IMR-90 (cell line): ENCODE measurements at regions not wholly inside any gene's neighbourhood (a gene's known extent, or its start where the extent isn't known, plus 50 kb on each side); places are given as distances from the start of the nearest gene placed in this dataset.

Source experiments
- ATAC-seq: fragments of 200-7000 bp; cut with Tn5 transposase; 2 replicates; pipeline ENCODE4 v1.9.1; 2020; ENCODE audit warnings: low read depth, mild to moderate bottlenecking, moderate library complexity
- BruUV-seq: library from RNA; stranded (reverse); fragments of 400-500 nt; replicated peaks from 2 replicates; lab custom pipeline; 2021; lab: Mats Ljungman, UMichigan
- CTCF ChIA-PET: fragments of 300-600 bp; formaldehyde crosslinking; extraction: SDS; loops from one replicate; lab custom pipeline; 2021; ENCODE audit warnings: antibody characterized with exemption; lab: Yijun Ruan, JAX
- POLR2A ChIA-PET: fragments of 300-600 bp; sonication (Branson Sonifier 250); formaldehyde crosslinking; loops from one replicate; lab custom pipeline; 2022; ENCODE audit warnings: antibody characterized with exemption; ENCODE audit not compliant: unreplicated experiment; lab: Charles Lee
- DNase-seq: peaks from one replicate; pipeline ENCODE4 v3.0.0; 2013
- H2AFZ ChIP-seq: replicated peaks from 2 replicates; pipeline ENCODE3; 2013; ENCODE audit warnings: low read length, mild to moderate bottlenecking; ENCODE audit not compliant: poor library complexity
- H2AK5ac ChIP-seq: 2 replicates; pipeline ENCODE4 v1.6.1; 2013; ENCODE audit warnings: low read depth, low read length, inconsistent platforms
- H2AK9ac ChIP-seq: replicated peaks from 2 replicates; pipeline ENCODE3; 2013; ENCODE audit warnings: mild to moderate bottlenecking, low read depth, low read length, moderate library complexity; ENCODE audit not compliant: poor library complexity
- H2BK120ac ChIP-seq: 2 replicates; pipeline ENCODE4 v1.6.1; 2013; ENCODE audit warnings: low read depth, low read length, inconsistent platforms
- H2BK15ac ChIP-seq: 3 replicates; pipeline ENCODE4 v1.6.1; 2013; ENCODE audit warnings: low read depth, low read length, inconsistent platforms
- H2BK20ac ChIP-seq: 2 replicates; pipeline ENCODE4 v1.6.1; 2013; ENCODE audit warnings: low read depth, mild to moderate bottlenecking, inconsistent platforms, low read length, moderate library complexity
- H2BK5ac ChIP-seq: 2 replicates; pipeline ENCODE4 v1.6.1; 2013; ENCODE audit warnings: mild to moderate bottlenecking, low read depth, low read length, inconsistent platforms; ENCODE audit not compliant: poor library complexity, severe bottlenecking
- H3K14ac ChIP-seq: replicated peaks from 2 replicates; pipeline ENCODE4 v1.6.1; 2013; ENCODE audit warnings: low read depth, low read length, inconsistent platforms
- H3K18ac ChIP-seq: 2 replicates; pipeline ENCODE4 v1.6.1; 2013; ENCODE audit warnings: low read depth, low read length, control low read depth
- H3K23ac ChIP-seq: 2 replicates; pipeline ENCODE4 v1.6.1; 2013; ENCODE audit warnings: low read depth, low read length, inconsistent platforms
- H3K27ac ChIP-seq: 2 replicates; pipeline ENCODE4 v1.5.1; 2013; ENCODE audit warnings: mild to moderate bottlenecking, control low read depth, low read length; ENCODE audit not compliant: insufficient read depth
- H3K27me3 ChIP-seq: 2 replicates; pipeline ENCODE4 v1.6.1; 2013; ENCODE audit warnings: low read length; ENCODE audit not compliant: control insufficient read depth, insufficient read depth
- H3K36me3 ChIP-seq: 2 replicates; pipeline ENCODE4 v1.6.1; 2013; ENCODE audit warnings: low read length, mixed read lengths; ENCODE audit not compliant: control insufficient read depth, insufficient read depth
- H3K4ac ChIP-seq: 2 replicates; pipeline ENCODE4 v1.6.1; 2013; ENCODE audit warnings: low read depth, low read length, inconsistent platforms
- H3K4me1 ChIP-seq: 2 replicates; pipeline ENCODE4 v1.6.1; 2013; ENCODE audit warnings: low read length, mixed read lengths; ENCODE audit not compliant: control insufficient read depth, insufficient read depth
- H3K4me2 ChIP-seq: 2 replicates; pipeline ENCODE4 v1.6.1; 2013; ENCODE audit warnings: low read depth, mild to moderate bottlenecking, control low read depth, low read length, moderate library complexity
- H3K4me3 ChIP-seq: 2 replicates; pipeline ENCODE4 v1.5.1; 2013; ENCODE audit warnings: low read depth, mild to moderate bottlenecking, control low read depth, low read length, moderate library complexity; ENCODE audit not compliant: insufficient read depth
- H3K56ac ChIP-seq: 2 replicates; pipeline ENCODE4 v1.6.1; 2013; ENCODE audit warnings: low read length, inconsistent platforms; ENCODE audit not compliant: insufficient read depth; ENCODE audit errors: extremely low read depth
- H3K79me1 ChIP-seq, 2 experiments: 2 replicates each; pipeline ENCODE4 v1.6.1; 2013; ENCODE audit warnings: low read length in 2 of 2, inconsistent platforms in 1 of 2, low read depth in 1 of 2
- H3K9ac ChIP-seq: 2 replicates; pipeline ENCODE4 v1.6.1; 2013; ENCODE audit warnings: low read depth, low read length, control low read depth
- H3K9me1 ChIP-seq: 2 replicates; pipeline ENCODE4 v1.6.1; 2013; ENCODE audit warnings: low read length, inconsistent platforms; ENCODE audit not compliant: insufficient read depth
- H3K9me3 ChIP-seq: 2 replicates; pipeline ENCODE4 v1.6.1; 2013; ENCODE audit warnings: low read length; ENCODE audit not compliant: control insufficient read depth, insufficient read depth
- H4K20me1 ChIP-seq: 2 replicates; pipeline ENCODE4 v1.6.1; 2013; ENCODE audit warnings: low read length, inconsistent platforms; ENCODE audit not compliant: insufficient read depth
- H4K5ac ChIP-seq: 2 replicates; pipeline ENCODE4 v1.6.1; 2013; ENCODE audit warnings: mild to moderate bottlenecking, low read depth, low read length, control low read depth
- H4K8ac ChIP-seq, 2 experiments: 2 replicates each; pipeline ENCODE4 v1.6.1; 2013; ENCODE audit warnings: low read depth in 2 of 2, low read length in 2 of 2, control low read depth in 1 of 2, inconsistent platforms in 1 of 2
- H4K91ac ChIP-seq: 2 replicates; pipeline ENCODE4 v1.6.1; 2013; ENCODE audit warnings: low read depth, low read length, inconsistent platforms; ENCODE audit not compliant: insufficient read depth
- BHLHE40 ChIP-seq: fragments of 150-350 bp; IDR thresholded peaks from 2 replicates; pipeline ENCODE4 v1.6.1; 2016; ENCODE audit warnings: mild to moderate bottlenecking, low read depth, low read length
- CEBPB ChIP-seq: IDR thresholded peaks from 2 replicates; pipeline ENCODE4 v1.6.1; 2012; ENCODE audit warnings: low read depth, low read length, improper control_type of control experiment
- WGBS, 2 experiments: methylation state at CpG; one replicate each; pipeline versions ENCODE4 v1.1.5 to v1.1.7; 2013; ENCODE audit warnings: missing lambda C conversion rate in 2 of 2; ENCODE audit not compliant: insufficient read length in 1 of 2; ENCODE audit errors: extremely low coverage in 2 of 2; 5-methylcytosine and 5-hydroxymethylcytosine counted together
- dilution Hi-C: fragments of 300-500 bp; cut with HindIII; formaldehyde crosslinking; loops from one replicate; pipeline ENCODE4 v1.14.3; 2018; ENCODE audit warnings: low sequenced_read_pairs; ENCODE audit not compliant: unreplicated experiment
- in situ Hi-C: fragments of 300-500 bp; cut with MboI; formaldehyde crosslinking; loops from 3 replicates; pipeline ENCODE4 v1.14.3; 2019; ENCODE audit warnings: low sequenced_read_pairs, inconsistent platforms, mixed read lengths
- intact Hi-C: fragments of 100-400 bp; cut with micrococcal nuclease; formaldehyde crosslinking; loops from 2 replicates; pipeline ENCODE4 v1.10.0; 2022

GRCh38 chr5:143707806-143708205, 104.2 kb upstream of the HMHB1 start:
- H3K9ac ChIP-seq: no peak overlapping the region
- H3K4ac ChIP-seq: no peak overlapping the region
- H2BK120ac ChIP-seq: no peak overlapping the region
- H3K23ac ChIP-seq: no peak overlapping the region
- no peak overlapping the region for H4K5ac ChIP-seq
- H4K20me1 ChIP-seq: no peaks in the 10 kb centered on the region
- no peak overlapping the region for H2AK5ac ChIP-seq
- H4K91ac ChIP-seq: no peak overlapping the region
- no TSS peak for BruUV-seq
- no peak overlapping the region for H2AK9ac ChIP-seq
- no CpG with 5 or more reads among the region's 1 CpG for WGBS, 2 experiments
- H3K4me3 ChIP-seq: no peak overlapping the region
- no peaks in the 10 kb centered on the region for H3K27me3 ChIP-seq
- ChIA-PET CTCF (interaction anchor here (0.5 to 0.7 kb wide), 2 partner anchors 294 to 1478 kb away, joined by 3 to 4 read pairs; no protein-coding TSS in a partner anchor), POLR2A (no interaction called here)
- ATAC-seq: no peak
- no peaks in the 10 kb centered on the region for H3K9me3 ChIP-seq
- H3K36me3 ChIP-seq: no peaks in the 10 kb centered on the region
- no peak overlapping the region for H4K8ac ChIP-seq
- dilution Hi-C loops: no loop called here
- TF ChIP-seq BHLHE40 (no peak), CEBPB (peak; percentile 51; the same call in 1 of the 2 replicates)
- H3K79me1 ChIP-seq: no peaks in the 10 kb centered on the region
- no peaks in the 10 kb centered on the region for H3K9me1 ChIP-seq
- intact Hi-C loops: no loop called here
- no peak overlapping the region for H3K27ac ChIP-seq
- in situ Hi-C loops: no loop called here
- no peak overlapping the region for H2BK20ac ChIP-seq
- DNase-seq: no peak
- no peak overlapping the region for H2AFZ ChIP-seq
- no peak overlapping the region for H2BK5ac ChIP-seq
- no peak overlapping the region for H3K4me2 ChIP-seq
- H3K4me1 ChIP-seq: no peaks in the 10 kb centered on the region
- no peak overlapping the region for H3K56ac ChIP-seq
- no peak overlapping the region for H3K14ac ChIP-seq
- no peak overlapping the region for H2BK15ac ChIP-seq
- no peak overlapping the region for H3K18ac ChIP-seq
